ENCODE measurements at regions not wholly inside any gene's neighbourhood (a gene's known extent, or its start where the extent isn't known, plus 50 kb on each side); places are given as distances from the start of the nearest gene placed in this dataset.
"Not testable (repeated sequence)": the region's sequence is repeated elsewhere in the genome, so short reads cannot be mapped to it uniquely, and the experiment has no call there.

DNA sequence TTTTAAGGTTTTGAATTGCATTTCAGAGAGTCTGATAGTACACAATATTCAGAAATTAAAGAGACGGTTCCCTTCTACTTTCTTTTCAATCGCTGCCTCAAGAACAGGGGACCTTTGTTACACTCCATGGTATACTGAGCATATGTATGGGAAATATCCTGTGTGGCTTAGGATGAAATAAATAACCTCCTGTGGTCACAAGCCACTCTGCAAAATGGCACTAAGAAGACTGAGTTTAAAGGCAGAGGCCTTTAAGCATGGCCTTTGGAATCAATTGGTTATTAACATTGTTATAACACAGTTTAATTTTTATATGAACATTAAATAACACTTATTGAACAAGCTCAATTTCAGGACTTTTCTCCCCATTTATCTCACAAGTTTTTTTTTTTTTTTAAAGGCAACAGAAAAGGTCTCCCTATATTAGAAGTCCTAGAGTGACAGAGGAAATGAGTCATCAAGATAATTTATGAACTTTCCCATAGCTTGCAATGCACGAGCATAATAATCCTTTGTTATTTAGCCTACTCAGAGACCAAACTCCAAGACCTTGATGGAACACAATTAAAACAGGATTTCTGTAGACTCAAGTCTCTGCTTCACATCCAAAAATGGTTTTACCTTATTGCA is 341.9 kb downstream of the TMEM167A start:
- no peak for DNase-seq (ENCODE audit: extremely low read depth in 1 of 11, low read depth in 9 of 11, low spot score in 4 of 11)

DNA sequence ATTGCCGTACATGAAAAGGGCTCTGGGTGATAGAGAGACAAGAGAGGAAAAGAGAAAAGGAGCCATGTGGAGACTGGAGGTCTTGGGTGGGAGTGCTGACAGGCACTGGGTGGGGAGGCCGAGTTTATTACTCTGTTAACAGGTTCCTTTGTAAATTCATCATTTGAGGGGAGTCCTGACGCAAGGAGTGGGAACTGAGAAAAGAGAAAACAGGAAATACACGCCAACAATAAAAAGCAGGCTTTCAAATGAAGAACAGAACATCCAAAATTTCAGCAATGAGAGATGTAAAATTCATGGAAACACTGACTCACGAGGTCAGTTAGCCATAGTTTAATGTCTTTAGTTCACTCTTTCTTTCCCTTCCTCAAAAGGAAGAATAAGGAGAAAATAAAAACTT is 342.8 kb downstream of the TMEM167A start:
- DNase-seq (ENCODE audit: extremely low read depth in 1 of 11, low read depth in 9 of 11, low spot score in 4 of 11): no peak

DNA sequence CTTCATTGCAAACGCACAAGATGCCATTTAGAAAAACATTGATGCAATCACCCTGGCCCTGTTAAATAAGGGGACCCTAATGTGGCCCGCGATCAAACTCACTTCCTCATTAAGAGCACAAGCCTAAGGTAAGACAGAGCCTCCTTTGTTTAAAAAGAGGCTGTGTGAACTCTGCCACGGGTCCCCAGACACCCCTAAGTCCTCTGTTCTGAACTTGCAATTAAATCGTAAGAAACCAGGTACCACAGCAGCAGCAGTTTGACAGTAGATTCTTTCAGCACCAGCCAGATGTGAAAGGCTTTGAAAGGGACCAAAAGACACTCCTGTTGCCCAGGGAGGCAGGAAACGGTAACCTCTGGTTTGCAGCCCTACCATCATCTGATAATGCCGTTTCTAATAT is 346.3 kb downstream of the TMEM167A start:
- no peak for DNase-seq (ENCODE audit: extremely low read depth in 1 of 11, low read depth in 9 of 11, low spot score in 4 of 11)

DNA sequence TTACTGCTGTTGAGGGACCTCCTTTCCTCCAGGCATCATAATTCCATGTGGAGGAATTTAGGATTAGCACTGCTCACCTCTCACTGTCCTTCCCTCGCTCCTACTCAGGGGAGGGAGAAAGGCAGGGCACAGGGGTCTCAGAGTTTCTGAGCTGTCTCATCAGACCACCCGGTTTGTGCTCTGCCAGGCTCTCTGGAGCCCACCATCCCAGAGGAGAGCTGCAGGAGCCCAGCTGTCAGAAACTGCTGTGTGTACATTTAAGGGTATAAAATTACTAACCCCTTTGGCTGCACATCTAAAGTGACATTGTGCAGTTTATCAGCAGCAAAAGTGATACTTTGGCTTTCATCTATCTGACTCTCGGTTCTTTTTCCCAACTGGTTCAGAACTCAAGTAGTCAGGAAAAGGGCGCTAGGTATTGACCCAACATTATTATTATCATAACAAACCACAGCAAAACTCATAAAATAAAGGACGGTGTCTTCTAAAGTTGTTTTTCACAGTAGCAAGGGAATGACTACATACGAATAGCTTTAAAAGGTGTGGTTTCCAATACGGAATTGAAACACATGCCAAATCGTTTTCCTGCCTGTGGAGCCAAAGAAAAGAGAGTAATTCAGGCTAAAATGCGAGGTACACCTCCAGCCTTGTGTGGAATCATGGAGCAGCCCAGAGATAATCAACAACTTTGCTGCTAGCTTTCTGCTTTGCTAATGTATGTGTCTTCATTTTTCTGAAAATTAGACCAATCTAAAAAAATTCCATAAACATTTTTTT is 348.1 kb downstream of the TMEM167A start:
- no peak for DNase-seq (ENCODE audit: extremely low read depth in 1 of 11, low read depth in 9 of 11, low spot score in 4 of 11)

DNA sequence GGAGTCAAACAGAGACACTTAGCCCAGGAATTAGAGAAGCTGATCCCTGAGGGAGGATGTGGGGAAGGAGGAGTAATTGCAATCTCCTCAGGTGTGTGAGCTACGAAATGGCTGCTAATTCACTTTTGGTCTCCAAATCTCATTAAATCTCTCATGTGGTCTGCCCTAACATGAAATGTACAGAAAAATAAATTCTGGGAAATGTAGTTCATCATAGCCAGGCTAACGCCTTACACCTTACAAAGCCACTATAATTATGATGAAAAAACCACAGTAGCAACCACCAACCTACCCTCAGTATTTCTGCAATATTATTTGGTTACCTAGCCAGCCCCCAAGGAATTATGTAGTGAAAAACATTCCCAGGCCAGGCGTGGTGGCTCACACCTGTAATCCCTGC is 354.0 kb downstream of the TMEM167A start:
- no peak for DNase-seq (ENCODE audit: extremely low read depth in 1 of 11, low read depth in 9 of 11, low spot score in 4 of 11)

GRCh38 chr5:82721087-82721410 is 356.1 kb downstream of the TMEM167A start:
- DNase-seq (ENCODE audit: extremely low read depth in 1 of 11, low read depth in 9 of 11, low spot score in 4 of 11): no peak

DNA sequence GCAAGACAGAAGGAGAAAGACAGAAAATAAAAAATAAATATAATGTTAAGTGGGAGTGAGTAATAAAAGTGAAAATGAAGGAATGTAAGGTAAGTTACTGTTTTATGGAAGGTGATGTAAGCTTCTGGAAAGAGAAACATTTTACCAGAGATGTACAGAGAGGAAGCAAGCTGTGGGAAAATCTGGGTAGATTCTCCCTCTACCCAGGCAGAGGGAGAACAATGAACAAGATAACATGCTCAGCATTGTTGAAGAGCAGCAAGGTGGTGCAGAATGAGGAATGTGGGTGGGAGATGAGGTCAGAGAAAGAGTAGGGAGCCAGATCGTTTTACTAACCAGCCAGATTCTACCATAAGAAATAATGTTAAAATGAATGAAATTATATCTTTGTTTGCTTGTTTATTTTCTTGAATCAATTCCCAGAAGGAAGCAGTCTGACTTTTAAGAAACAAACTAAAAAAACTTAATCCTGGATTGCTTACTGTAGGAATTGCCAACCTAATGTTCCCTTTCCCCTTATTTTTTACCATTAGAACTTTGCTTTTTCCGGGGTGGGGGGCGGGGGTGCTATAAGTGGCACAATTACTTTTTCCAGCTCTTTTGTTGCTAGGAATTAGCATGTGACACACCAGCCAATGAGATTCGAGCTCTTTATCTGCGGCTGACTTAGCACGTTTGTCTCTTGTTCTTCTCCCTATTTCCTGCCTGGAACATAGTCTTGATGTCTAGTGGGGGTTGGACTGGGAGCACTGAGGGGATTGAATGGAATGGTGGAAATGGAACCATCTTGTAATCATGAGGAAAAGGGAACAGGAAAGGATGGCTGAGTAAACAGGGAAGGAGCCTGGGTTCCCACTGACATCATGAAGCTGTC is 356.7 kb downstream of the TMEM167A start:
- no peak for DNase-seq (ENCODE audit: extremely low read depth in 1 of 11, low read depth in 9 of 11, low spot score in 4 of 11)

DNA sequence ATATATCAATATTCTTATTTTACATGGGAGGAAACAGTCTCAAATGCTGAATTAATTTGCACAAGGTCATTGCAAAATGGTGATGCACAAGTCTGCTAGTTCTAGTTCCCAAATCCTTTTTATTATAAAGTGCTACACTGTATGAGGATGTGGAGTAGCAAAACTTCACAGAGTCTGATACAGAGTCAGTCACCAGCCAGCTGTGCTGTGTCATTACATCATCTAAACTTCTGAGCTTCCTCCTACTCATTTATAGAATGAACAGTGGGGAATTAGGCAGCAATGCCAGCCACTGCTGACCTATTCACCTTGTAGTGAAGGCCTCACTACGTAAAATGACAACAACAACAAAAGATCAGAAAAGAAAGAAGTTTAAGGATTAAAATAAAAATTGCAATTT is 357.8 kb downstream of the TMEM167A start:
- DNase-seq (ENCODE audit: extremely low read depth in 1 of 11, low read depth in 9 of 11, low spot score in 4 of 11): peak in 7 of 11 donors; percentile 21 to 63 (median 40)

GRCh38 chr5:82717738-82718137 is 359.5 kb downstream of the TMEM167A start:
- no peak for DNase-seq (ENCODE audit: extremely low read depth in 1 of 11, low read depth in 9 of 11, low spot score in 4 of 11)

DNA sequence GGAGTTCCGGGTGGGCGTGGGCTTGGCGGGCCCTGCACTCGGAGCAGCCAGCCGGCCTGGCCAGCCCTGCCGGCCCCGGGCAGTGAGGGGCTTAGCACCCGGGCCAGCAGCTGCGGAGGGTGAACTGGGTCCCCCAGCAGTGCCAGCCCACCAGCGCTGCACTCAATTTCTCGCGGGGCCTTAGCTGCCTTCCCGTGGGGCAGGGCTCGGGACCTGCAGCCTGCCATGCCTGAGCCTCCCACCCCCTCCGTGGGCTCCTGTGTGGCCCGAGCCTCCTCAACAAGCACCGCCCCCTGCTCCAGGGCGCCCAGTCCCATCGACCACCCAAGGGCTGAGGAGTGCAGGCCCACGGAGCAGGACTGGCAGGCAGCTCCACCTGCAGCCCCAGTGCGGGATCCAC is 362.5 kb downstream of the TMEM167A start:
- not testable (repeated sequence) for DNase-seq (ENCODE audit: extremely low read depth in 1 of 11, low read depth in 9 of 11, low spot score in 4 of 11)

DNA sequence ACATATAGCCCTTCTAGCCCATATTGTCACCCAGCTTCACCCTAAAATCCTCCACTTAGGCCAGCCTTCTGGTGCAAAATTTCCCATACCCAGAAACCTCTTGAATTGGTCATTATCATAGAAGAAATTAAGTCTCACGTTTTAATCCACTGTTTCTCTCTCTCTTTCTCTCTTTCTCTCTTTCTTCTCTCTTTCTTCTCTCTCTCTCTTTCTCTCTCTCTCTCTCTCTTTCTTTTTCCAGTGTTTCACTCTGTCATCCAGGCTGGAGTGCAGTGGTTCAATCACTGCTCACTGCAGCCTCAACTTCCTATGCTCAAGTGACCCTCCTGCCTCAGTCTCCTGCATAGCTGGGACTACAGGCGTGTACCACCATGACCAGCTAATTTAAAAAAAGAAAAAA is 363.4 kb downstream of the TMEM167A start:
- no peak for DNase-seq (ENCODE audit: extremely low read depth in 1 of 11, low read depth in 9 of 11, low spot score in 4 of 11)

- DNase-seq (ENCODE audit: extremely low read depth in 1 of 11, low read depth in 9 of 11, low spot score in 4 of 11): no peak
These were observed 369.5 kb downstream of the TMEM167A start for GRCh38 chr5:82707741-82708140.

DNA sequence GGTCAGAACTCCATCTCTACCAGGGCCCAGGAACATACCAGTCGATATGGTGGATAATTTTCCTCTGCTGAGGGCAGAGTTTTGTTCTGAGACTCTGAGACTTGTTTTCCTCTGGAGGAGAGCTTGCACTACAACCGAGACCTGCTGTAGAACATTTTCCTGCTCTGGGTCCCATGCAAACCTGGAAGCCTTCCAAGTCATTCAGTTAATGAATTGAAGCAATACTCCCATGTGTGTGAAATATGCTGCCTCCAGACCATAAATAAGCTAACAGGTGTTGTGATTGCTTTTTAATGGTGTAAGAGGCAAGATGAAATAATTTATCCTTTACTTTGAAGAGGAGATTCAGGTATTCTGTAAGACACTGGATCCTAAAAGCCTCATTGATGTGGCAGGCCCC is 372.8 kb downstream of the TMEM167A start:
- peak in 1 of 11 donors; percentile 56 for DNase-seq (ENCODE audit: extremely low read depth in 1 of 11, low read depth in 9 of 11, low spot score in 4 of 11)

- no peak for DNase-seq (ENCODE audit: extremely low read depth in 1 of 11, low read depth in 9 of 11, low spot score in 4 of 11)
These were observed 375.1 kb downstream of the TMEM167A start for GRCh38 chr5:82702046-82702445.

- DNase-seq (ENCODE audit: extremely low read depth in 1 of 11, low read depth in 9 of 11, low spot score in 4 of 11): no peak
These were observed 377.5 kb downstream of the TMEM167A start for GRCh38 chr5:82699737-82700136.

- no peak for DNase-seq (ENCODE audit: extremely low read depth in 1 of 11, low read depth in 9 of 11, low spot score in 4 of 11)
These were observed 379.2 kb downstream of the TMEM167A start for GRCh38 chr5:82698026-82698425.

DNA sequence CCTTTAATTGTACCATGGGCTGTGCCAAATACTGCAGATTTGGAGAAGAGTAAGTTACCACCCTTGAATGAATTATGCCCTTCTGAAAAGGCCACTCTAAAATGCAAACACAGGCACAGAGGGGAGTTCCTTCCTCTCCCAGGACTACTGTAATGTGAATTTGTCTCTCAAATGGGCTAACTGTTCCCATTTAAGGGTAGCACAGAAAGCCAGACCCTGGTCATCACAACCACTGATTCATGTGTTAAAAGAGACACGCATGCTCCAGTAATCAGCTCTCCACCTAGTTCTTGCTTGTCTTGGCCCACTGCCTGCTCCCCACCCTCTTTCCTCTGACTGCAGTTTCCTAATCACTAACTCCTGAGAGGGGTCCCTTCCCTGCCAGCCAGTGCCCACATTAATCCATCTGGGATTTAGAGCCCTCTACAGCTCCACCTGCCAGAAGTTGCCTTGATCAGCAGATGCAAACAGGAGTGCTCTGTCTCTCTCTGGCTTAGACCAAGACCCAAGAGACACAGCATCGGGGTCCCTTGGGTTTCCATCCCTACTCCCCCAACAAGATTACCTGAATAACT is 382.4 kb downstream of the TMEM167A start:
- no peak for DNase-seq (ENCODE audit: extremely low read depth in 1 of 11, low read depth in 9 of 11, low spot score in 4 of 11)

GRCh38 chr5:82692826-82693225 is 384.4 kb downstream of the TMEM167A start:
- DNase-seq (ENCODE audit: extremely low read depth in 1 of 11, low read depth in 9 of 11, low spot score in 4 of 11): no peak

DNA sequence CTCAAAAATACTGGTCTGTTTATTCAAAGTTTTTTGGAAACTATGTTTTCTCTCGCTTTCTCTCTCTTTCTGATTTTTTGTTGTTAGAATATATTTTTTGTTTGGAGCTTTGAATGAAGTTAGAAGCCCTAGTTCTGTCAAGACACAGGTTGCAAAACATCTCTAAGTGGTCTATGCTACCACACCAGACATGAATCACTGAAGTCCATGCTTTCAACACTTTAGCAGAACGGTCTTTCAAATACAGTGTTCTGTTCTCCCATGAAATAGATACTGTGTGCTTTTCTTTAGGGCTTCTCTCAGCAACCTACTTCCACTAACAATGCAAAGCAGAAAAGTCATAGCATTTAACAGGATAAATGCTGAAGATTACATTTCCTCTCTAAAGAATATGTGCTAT is 392.5 kb downstream of the TMEM167A start:
- DNase-seq (ENCODE audit: extremely low read depth in 1 of 11, low read depth in 9 of 11, low spot score in 4 of 11): no peak

DNA sequence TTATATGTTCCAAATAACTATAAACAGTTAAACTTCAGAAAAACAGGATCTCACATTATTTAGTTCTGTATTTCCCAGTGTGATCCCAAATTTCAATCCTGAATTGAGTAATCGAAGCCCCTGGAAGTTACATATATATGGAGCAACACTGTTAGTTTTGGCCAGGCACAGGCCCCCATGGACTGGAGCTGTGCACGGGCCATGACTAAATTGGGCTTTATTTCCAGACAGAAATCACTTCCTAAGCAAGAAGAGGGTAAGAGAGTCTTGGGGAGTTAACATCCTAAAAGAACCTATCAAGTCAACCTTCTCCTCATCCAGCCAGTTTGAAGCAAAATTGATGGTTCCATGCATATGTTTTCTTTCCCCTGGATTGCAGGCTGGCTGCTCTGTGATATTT is 393.0 kb downstream of the TMEM167A start:
- no peak for DNase-seq (ENCODE audit: extremely low read depth in 1 of 11, low read depth in 9 of 11, low spot score in 4 of 11)
